ENCODE measurements at regions not wholly inside any gene's neighbourhood (a gene's known extent, or its start where the extent isn't known, plus 50 kb on each side); places are given as distances from the start of the nearest gene placed in this dataset.

DNA sequence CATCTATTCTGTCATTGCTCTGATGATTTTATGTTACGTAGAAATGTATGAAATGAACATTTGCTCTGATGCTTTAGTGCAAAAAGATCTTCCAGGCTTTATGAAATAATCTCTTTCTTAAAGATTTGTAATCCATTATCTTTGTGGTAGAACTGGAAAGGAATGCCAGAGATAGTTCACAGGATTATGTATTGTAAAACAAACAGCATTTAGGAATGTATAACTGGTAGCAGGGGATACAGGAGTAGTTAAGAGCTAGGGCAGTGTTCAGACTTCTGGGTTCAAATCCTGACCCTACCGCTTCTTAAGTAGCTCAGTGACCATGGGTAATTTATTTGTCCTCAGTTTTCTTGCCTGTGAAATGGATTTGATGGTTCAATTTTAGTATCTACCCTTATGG is 429.8 kb upstream of the TPM1 start:
- TF ChIP-seq, protein P1, sequence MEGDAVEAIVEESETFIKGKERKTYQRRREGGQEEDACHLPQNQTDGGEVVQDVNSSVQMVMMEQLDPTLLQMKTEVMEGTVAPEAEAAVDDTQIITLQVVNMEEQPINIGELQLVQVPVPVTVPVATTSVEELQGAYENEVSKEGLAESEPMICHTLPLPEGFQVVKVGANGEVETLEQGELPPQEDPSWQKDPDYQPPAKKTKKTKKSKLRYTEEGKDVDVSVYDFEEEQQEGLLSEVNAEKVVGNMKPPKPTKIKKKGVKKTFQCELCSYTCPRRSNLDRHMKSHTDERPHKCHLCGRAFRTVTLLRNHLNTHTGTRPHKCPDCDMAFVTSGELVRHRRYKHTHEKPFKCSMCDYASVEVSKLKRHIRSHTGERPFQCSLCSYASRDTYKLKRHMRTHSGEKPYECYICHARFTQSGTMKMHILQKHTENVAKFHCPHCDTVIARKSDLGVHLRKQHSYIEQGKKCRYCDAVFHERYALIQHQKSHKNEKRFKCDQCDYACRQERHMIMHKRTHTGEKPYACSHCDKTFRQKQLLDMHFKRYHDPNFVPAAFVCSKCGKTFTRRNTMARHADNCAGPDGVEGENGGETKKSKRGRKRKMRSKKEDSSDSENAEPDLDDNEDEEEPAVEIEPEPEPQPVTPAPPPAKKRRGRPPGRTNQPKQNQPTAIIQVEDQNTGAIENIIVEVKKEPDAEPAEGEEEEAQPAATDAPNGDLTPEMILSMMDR (IDR thresholded peaks at IDR 0.05): no peak
- H3K27me3 Mint-ChIP-seq (ENCODE audit: unreplicated experiment): peaks cover 7% of the 10 kb centered on the region
- no peak overlapping the region for H3K27ac Mint-ChIP-seq (ENCODE audit: unreplicated experiment)
- H3K4me3 Mint-ChIP-seq (ENCODE audit: unreplicated experiment): no peak overlapping the region
- no peak for DNase-seq (ENCODE audit: extremely low spot score, unreplicated experiment)
- H3K9me3 Mint-ChIP-seq (ENCODE audit: unreplicated experiment): no peaks in the 10 kb centered on the region
- H3K36me3 Mint-ChIP-seq (ENCODE audit: unreplicated experiment): no peaks in the 10 kb centered on the region
- peaks cover 11% of the 10 kb centered on the region for H3K4me1 Mint-ChIP-seq (ENCODE audit: unreplicated experiment)

DNA sequence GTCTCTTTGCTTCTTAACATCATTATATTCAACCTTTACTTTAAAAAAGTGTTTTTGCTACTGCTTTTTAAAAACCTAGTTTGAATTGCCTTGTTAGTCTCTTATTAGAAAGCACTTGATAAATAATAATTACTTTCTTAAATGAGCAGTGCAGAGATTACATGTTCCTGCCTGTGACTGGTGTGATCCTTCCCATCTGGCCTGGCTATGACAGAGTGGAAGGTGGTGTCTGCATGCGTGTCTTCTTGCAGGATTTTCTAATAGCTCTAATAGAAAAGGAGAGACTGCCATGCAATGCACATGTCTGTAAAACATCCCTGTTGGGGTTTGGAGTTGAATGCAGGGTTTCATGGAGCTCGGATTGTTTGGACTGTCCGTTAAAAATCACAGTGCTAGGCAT is 425.8 kb upstream of the TPM1 start:
- Mint-ChIP-seq H3K36me3 (ENCODE audit: unreplicated experiment) (no peaks in the 10 kb centered on the region), H3K9me3 (ENCODE audit: unreplicated experiment) (no peaks in the 10 kb centered on the region), H3K4me3 (ENCODE audit: unreplicated experiment) (no peak overlapping the region), H3K27me3 (ENCODE audit: unreplicated experiment) (peaks cover 2% of the 10 kb centered on the region), H3K4me1 (ENCODE audit: unreplicated experiment) (peaks cover 20% of the 10 kb centered on the region), H3K27ac (ENCODE audit: unreplicated experiment) (no peak overlapping the region)
- no peak for DNase-seq (ENCODE audit: extremely low spot score, unreplicated experiment)
- TF ChIP-seq, protein P1 (IDR thresholded peaks at IDR 0.05): no peak

DNA sequence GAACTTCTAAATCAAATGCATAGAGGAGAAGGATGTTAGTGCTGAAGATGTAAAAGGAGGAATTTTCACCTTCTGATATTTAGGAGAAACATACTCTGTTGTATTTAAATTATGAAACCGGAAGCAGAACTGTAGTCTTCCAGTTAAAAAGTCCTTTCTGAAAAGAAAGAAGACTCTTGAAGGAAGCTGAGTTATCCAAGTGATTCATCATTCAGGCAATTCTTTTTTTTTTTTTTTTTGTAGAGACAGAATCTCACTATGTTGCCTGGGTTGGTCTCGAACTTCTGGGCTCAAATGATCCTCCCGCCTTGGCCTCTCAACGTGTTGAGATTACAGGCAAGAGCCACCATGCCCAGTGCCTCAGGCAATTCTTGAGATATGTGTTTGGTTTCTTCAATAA is 424.8 kb upstream of the TPM1 start:
- H3K36me3 Mint-ChIP-seq (ENCODE audit: unreplicated experiment): no peaks in the 10 kb centered on the region
- no peaks in the 10 kb centered on the region for H3K9me3 Mint-ChIP-seq (ENCODE audit: unreplicated experiment)
- H3K4me1 Mint-ChIP-seq (ENCODE audit: unreplicated experiment): peaks cover 20% of the 10 kb centered on the region
- H3K4me3 Mint-ChIP-seq (ENCODE audit: unreplicated experiment): no peak overlapping the region
- TF ChIP-seq, protein P1 (IDR thresholded peaks at IDR 0.05): no peak
- no peak for DNase-seq (ENCODE audit: extremely low spot score, unreplicated experiment)
- H3K27me3 Mint-ChIP-seq (ENCODE audit: unreplicated experiment): peaks cover under 1% of the 10 kb centered on the region
- H3K27ac Mint-ChIP-seq (ENCODE audit: unreplicated experiment): no peak overlapping the region

DNA sequence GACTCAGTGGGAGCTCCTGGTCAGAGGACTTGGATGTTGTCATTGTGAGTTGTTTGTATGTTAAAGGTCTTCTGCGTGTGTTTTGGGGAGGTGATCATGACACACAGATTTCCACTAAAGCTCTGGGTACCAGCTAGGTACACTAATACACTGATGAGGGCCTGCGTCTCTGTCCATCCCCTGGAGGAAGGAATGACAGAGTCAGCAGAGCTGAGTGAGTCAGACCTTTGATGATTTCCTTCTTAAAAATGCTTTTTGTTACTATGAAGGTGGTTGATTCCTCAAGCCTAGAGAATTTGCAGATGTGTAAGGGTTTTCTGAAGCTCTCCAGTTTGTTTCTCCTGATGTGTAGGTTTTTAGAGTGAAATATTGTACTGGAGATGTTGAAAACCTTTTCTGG is 424.1 kb upstream of the TPM1 start:
- TF ChIP-seq, protein P1 (IDR thresholded peaks at IDR 0.05): peak; percentile 41
- H3K4me1 Mint-ChIP-seq (ENCODE audit: unreplicated experiment): peaks cover 20% of the 10 kb centered on the region
- H3K36me3 Mint-ChIP-seq (ENCODE audit: unreplicated experiment): no peaks in the 10 kb centered on the region
- H3K27me3 Mint-ChIP-seq (ENCODE audit: unreplicated experiment): no peaks in the 10 kb centered on the region
- no peak for DNase-seq (ENCODE audit: extremely low spot score, unreplicated experiment)
- no peaks in the 10 kb centered on the region for H3K9me3 Mint-ChIP-seq (ENCODE audit: unreplicated experiment)
- H3K27ac Mint-ChIP-seq (ENCODE audit: unreplicated experiment): no peak overlapping the region
- no peak overlapping the region for H3K4me3 Mint-ChIP-seq (ENCODE audit: unreplicated experiment)

DNA sequence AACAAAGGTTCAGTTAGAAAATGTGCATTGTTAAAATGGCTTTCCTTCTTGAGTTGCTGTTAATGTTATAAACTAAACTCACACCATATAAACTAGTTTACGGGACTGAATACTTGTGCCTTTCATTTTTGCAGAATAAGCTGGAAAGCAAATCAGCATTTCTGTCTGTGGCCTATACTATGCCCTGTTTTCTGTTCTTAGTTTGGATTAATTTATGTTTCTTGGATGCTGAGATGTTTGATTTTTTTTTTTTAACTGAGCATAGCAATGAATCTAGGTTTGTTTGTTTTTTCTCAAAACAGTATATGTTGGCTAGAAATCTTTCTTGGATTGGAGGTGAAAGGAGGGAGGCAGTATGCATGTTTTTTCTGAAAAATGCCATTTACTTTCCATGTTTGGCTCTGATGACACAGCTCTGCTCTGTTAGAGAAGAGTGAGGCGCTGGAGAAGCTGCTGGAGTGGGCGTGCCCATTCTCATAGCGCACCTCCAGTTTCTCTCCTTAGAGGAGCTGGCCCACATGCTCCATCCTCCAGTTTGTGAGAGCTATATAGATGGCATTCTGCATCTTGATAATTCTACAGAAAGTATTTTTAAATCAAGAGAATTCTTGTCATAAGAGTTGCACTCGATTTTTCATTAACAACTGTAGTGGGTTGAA is 423.6 kb upstream of the TPM1 start:
- H3K9me3 Mint-ChIP-seq (ENCODE audit: unreplicated experiment): no peaks in the 10 kb centered on the region
- TF ChIP-seq, protein P1 (IDR thresholded peaks at IDR 0.05): no peak
- H3K36me3 Mint-ChIP-seq (ENCODE audit: unreplicated experiment): no peaks in the 10 kb centered on the region
- H3K4me3 Mint-ChIP-seq (ENCODE audit: unreplicated experiment): no peak overlapping the region
- DNase-seq (ENCODE audit: extremely low spot score, unreplicated experiment): no peak
- H3K4me1 Mint-ChIP-seq (ENCODE audit: unreplicated experiment): peaks cover 20% of the 10 kb centered on the region
- no peak overlapping the region for H3K27ac Mint-ChIP-seq (ENCODE audit: unreplicated experiment)
- no peaks in the 10 kb centered on the region for H3K27me3 Mint-ChIP-seq (ENCODE audit: unreplicated experiment)

Data from osteocyte (in vitro differentiated cells).